UCSD-AML1 (cell line): ENCODE measurements at regions not wholly inside any gene's neighbourhood (a gene's known extent, or its start where the extent isn't known, plus 50 kb on each side); places are given as distances from the start of the nearest gene placed in this dataset.

Experiments
- DNase-seq: peaks from one replicate; lab custom pipeline; 2025; ENCODE audit not compliant: unreplicated experiment; lab: John Stamatoyannopoulos, UW

GRCh38 chr9:71590362-71590761, 178.0 kb downstream of the CEMIP2 start:
- no peak for DNase-seq

- no peak for DNase-seq
Observed at GRCh38 chr9:71589612-71590011, 178.7 kb downstream of the CEMIP2 start.

GRCh38 chr9:71587576-71588362, 180.5 kb downstream of the CEMIP2 start:
- DNase-seq = no peak

GRCh38 chr9:71583792-71584191, 184.5 kb downstream of the CEMIP2 start:
- no peak for DNase-seq

GRCh38 chr9:71582347-71582746, 186.0 kb downstream of the CEMIP2 start:
- DNase-seq = no peak

GRCh38 chr9:71581101-71581500, 187.2 kb downstream of the CEMIP2 start:
- no peak for DNase-seq

- no peak for DNase-seq
Observed at GRCh38 chr9:71571186-71571585, 197.1 kb downstream of the CEMIP2 start.

GRCh38 chr9:71567890-71568289, 200.4 kb downstream of the CEMIP2 start:
- DNase-seq = no peak

- no peak for DNase-seq
Observed at GRCh38 chr9:71562140-71562539, 206.2 kb downstream of the CEMIP2 start.

- no peak for DNase-seq
Observed at GRCh38 chr9:71557310-71557709, 211.0 kb downstream of the CEMIP2 start.

GRCh38 chr9:71552480-71552879, 215.8 kb downstream of the CEMIP2 start:
- no peak for DNase-seq

GRCh38 chr9:71549023-71549422, 219.3 kb downstream of the CEMIP2 start:
- DNase-seq = no peak

- DNase-seq = no peak
Observed at GRCh38 chr9:71544464-71544863, 223.8 kb downstream of the CEMIP2 start.

- DNase-seq = no peak
Observed at GRCh38 chr9:71541436-71541835, 226.9 kb downstream of the CEMIP2 start.

- DNase-seq = no peak
Observed at GRCh38 chr9:71524996-71525580, 243.2 kb downstream of the CEMIP2 start.

GRCh38 chr9:71524516-71524915, 243.8 kb downstream of the CEMIP2 start:
- no peak for DNase-seq

- DNase-seq = no peak
Observed at GRCh38 chr9:71521132-71521531, 247.2 kb downstream of the CEMIP2 start.

- DNase-seq = no peak
Observed at GRCh38 chr9:71519098-71519696, 249.1 kb downstream of the CEMIP2 start.

GRCh38 chr9:71518045-71518827, 250.1 kb downstream of the CEMIP2 start:
- DNase-seq = no peak

GRCh38 chr9:71515626-71516025, 252.7 kb downstream of the CEMIP2 start:
- DNase-seq = no peak

GRCh38 chr9:71515107-71515506, 253.2 kb downstream of the CEMIP2 start:
- no peak for DNase-seq
